ENCODE measurements at regions not wholly inside any gene's neighbourhood (a gene's known extent, or its start where the extent isn't known, plus 50 kb on each side); places are given as distances from the start of the nearest gene placed in this dataset.

DNA sequence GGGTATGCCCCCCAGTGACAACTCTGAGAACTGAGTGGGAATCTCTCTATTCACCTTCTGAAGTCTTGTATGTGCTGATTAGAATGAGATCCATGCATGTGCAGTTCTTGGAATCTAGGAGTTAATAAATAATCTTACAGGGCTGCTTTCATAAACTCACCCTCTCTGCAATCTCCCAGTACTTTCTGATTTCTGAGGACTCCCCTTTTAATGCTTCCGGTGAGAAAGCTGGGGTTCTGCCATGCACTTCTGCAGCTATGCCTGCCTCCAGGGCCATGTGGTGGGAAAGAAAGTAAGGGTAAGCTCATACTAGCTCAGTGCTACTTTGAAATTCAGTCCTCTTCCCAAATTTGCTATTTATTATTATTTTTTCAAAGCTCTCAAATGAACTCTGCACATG lies 432.9 kb downstream of the MTX2 start:
- TF ChIP-seq, protein P1, sequence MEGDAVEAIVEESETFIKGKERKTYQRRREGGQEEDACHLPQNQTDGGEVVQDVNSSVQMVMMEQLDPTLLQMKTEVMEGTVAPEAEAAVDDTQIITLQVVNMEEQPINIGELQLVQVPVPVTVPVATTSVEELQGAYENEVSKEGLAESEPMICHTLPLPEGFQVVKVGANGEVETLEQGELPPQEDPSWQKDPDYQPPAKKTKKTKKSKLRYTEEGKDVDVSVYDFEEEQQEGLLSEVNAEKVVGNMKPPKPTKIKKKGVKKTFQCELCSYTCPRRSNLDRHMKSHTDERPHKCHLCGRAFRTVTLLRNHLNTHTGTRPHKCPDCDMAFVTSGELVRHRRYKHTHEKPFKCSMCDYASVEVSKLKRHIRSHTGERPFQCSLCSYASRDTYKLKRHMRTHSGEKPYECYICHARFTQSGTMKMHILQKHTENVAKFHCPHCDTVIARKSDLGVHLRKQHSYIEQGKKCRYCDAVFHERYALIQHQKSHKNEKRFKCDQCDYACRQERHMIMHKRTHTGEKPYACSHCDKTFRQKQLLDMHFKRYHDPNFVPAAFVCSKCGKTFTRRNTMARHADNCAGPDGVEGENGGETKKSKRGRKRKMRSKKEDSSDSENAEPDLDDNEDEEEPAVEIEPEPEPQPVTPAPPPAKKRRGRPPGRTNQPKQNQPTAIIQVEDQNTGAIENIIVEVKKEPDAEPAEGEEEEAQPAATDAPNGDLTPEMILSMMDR (IDR thresholded peaks at IDR 0.05) = no peak
- no peak for TF ChIP-seq POLR2A (IDR thresholded peaks at IDR 0.05)
- no peak for TF ChIP-seq POLR2AphosphoS5 (IDR thresholded peaks at IDR 0.05)

All from stomach (tissue), 4 donors.